ENCODE measurements at regions not wholly inside any gene's neighbourhood (a gene's known extent, or its start where the extent isn't known, plus 50 kb on each side); places are given as distances from the start of the nearest gene placed in this dataset.

GRCh38 chr14:30252783-30253674, 305.9 kb upstream of the G2E3 start:
- no CpG with 5 or more reads among the region's 6 CpGs for WGBS (ENCODE audit: insufficient coverage, insufficient read length)
- no peaks in the 10 kb centered on the region for H3K27me3 ChIP-seq (ENCODE audit: control insufficient read depth, insufficient read depth, low read length)
- peaks cover 3% of the 10 kb centered on the region; the same call in 1 of the 2 replicates for H3K4me1 ChIP-seq (ENCODE audit: control insufficient read depth, insufficient read depth, low read length)
- no peaks in the 10 kb centered on the region for H3K36me3 ChIP-seq (ENCODE audit: control insufficient read depth, insufficient read depth, low read length)
- no peak overlapping the region for H3K4me3 ChIP-seq (ENCODE audit: low read length)
- DNase-seq (ENCODE audit: low read depth, low spot score) = no peak
- no peak overlapping the region for H3K27ac ChIP-seq (ENCODE audit: low read length)
- no peaks in the 10 kb centered on the region for H3K9me3 ChIP-seq (ENCODE audit: control insufficient read depth, insufficient read depth, low read length)

GRCh38 chr14:30256627-30257026, 302.3 kb upstream of the G2E3 start:
- Histone ChIP-seq H3K27ac (ENCODE audit: low read length) (no peak overlapping the region), H3K27me3 (ENCODE audit: control insufficient read depth, insufficient read depth, low read length) (no peaks in the 10 kb centered on the region), H3K4me3 (ENCODE audit: low read length) (no peak overlapping the region), H3K4me1 (ENCODE audit: control insufficient read depth, insufficient read depth, low read length) (peaks cover 3% of the 10 kb centered on the region; the same call in 1 of the 2 replicates), H3K36me3 (ENCODE audit: control insufficient read depth, insufficient read depth, low read length) (no peaks in the 10 kb centered on the region), H3K9me3 (ENCODE audit: control insufficient read depth, insufficient read depth, low read length) (no peaks in the 10 kb centered on the region; the same call in 1 of the 2 replicates)
- DNase-seq (ENCODE audit: low read depth, low spot score) = no peak
- WGBS (ENCODE audit: insufficient coverage, insufficient read length) = no CpG with 5 or more reads among the region's 2 CpGs

GRCh38 chr14:30257946-30258661, 300.9 kb upstream of the G2E3 start:
- H3K36me3 ChIP-seq (ENCODE audit: control insufficient read depth, insufficient read depth, low read length) = no peaks in the 10 kb centered on the region
- no peaks in the 10 kb centered on the region for H3K27me3 ChIP-seq (ENCODE audit: control insufficient read depth, insufficient read depth, low read length)
- no peak overlapping the region for H3K27ac ChIP-seq (ENCODE audit: low read length)
- H3K4me3 ChIP-seq (ENCODE audit: low read length) = no peak overlapping the region
- no CpG with 5 or more reads among the region's 1 CpG for WGBS (ENCODE audit: insufficient coverage, insufficient read length)
- H3K9me3 ChIP-seq (ENCODE audit: control insufficient read depth, insufficient read depth, low read length) = no peaks in the 10 kb centered on the region; the same call in 1 of the 2 replicates
- peaks cover 3% of the 10 kb centered on the region; the same call in 1 of the 2 replicates for H3K4me1 ChIP-seq (ENCODE audit: control insufficient read depth, insufficient read depth, low read length)
- DNase-seq (ENCODE audit: low read depth, low spot score) = no peak

GRCh38 chr14:30260833-30261607, 297.9 kb upstream of the G2E3 start:
- H3K27me3 ChIP-seq (ENCODE audit: control insufficient read depth, insufficient read depth, low read length) = no peaks in the 10 kb centered on the region
- no peaks in the 10 kb centered on the region for H3K4me1 ChIP-seq (ENCODE audit: control insufficient read depth, insufficient read depth, low read length)
- no peak overlapping the region for H3K27ac ChIP-seq (ENCODE audit: low read length)
- H3K36me3 ChIP-seq (ENCODE audit: control insufficient read depth, insufficient read depth, low read length) = no peaks in the 10 kb centered on the region
- no peaks in the 10 kb centered on the region; the same call in 1 of the 2 replicates for H3K9me3 ChIP-seq (ENCODE audit: control insufficient read depth, insufficient read depth, low read length)
- no peak overlapping the region for H3K4me3 ChIP-seq (ENCODE audit: low read length)
- WGBS (ENCODE audit: insufficient coverage, insufficient read length) = no CpG with 5 or more reads among the region's 9 CpGs
- DNase-seq (ENCODE audit: low read depth, low spot score) = no peak

- Histone ChIP-seq H3K4me1 (ENCODE audit: control insufficient read depth, insufficient read depth, low read length) (no peaks in the 10 kb centered on the region), H3K27me3 (ENCODE audit: control insufficient read depth, insufficient read depth, low read length) (no peaks in the 10 kb centered on the region), H3K36me3 (ENCODE audit: control insufficient read depth, insufficient read depth, low read length) (no peaks in the 10 kb centered on the region), H3K9me3 (ENCODE audit: control insufficient read depth, insufficient read depth, low read length) (no peaks in the 10 kb centered on the region; the same call in 1 of the 2 replicates), H3K4me3 (ENCODE audit: low read length) (no peak overlapping the region), H3K27ac (ENCODE audit: low read length) (no peak overlapping the region)
- DNase-seq (ENCODE audit: low read depth, low spot score) = no peak
These were observed 294.8 kb upstream of the G2E3 start for GRCh38 chr14:30264161-30264560.

GRCh38 chr14:30266290-30266689, 292.7 kb upstream of the G2E3 start:
- no peak for DNase-seq (ENCODE audit: low read depth, low spot score)
- no CpG with 5 or more reads among the region's 3 CpGs for WGBS (ENCODE audit: insufficient coverage, insufficient read length)
- H3K27ac ChIP-seq (ENCODE audit: low read length) = no peak overlapping the region
- H3K4me3 ChIP-seq (ENCODE audit: low read length) = no peak overlapping the region
- no peaks in the 10 kb centered on the region for H3K27me3 ChIP-seq (ENCODE audit: control insufficient read depth, insufficient read depth, low read length)
- H3K36me3 ChIP-seq (ENCODE audit: control insufficient read depth, insufficient read depth, low read length) = no peaks in the 10 kb centered on the region
- no peaks in the 10 kb centered on the region for H3K4me1 ChIP-seq (ENCODE audit: control insufficient read depth, insufficient read depth, low read length)
- H3K9me3 ChIP-seq (ENCODE audit: control insufficient read depth, insufficient read depth, low read length) = no peaks in the 10 kb centered on the region; the same call in 1 of the 2 replicates

- no peaks in the 10 kb centered on the region for H3K27me3 ChIP-seq (ENCODE audit: control insufficient read depth, insufficient read depth, low read length)
- H3K36me3 ChIP-seq (ENCODE audit: control insufficient read depth, insufficient read depth, low read length) = no peaks in the 10 kb centered on the region
- H3K9me3 ChIP-seq (ENCODE audit: control insufficient read depth, insufficient read depth, low read length) = no peaks in the 10 kb centered on the region
- no peaks in the 10 kb centered on the region for H3K4me1 ChIP-seq (ENCODE audit: control insufficient read depth, insufficient read depth, low read length)
- no CpG with 5 or more reads among the region's 1 CpG for WGBS (ENCODE audit: insufficient coverage, insufficient read length)
- no peak overlapping the region for H3K27ac ChIP-seq (ENCODE audit: low read length)
- no peak for DNase-seq (ENCODE audit: low read depth, low spot score)
- H3K4me3 ChIP-seq (ENCODE audit: low read length) = no peak overlapping the region
These were observed 291.8 kb upstream of the G2E3 start for GRCh38 chr14:30267141-30267540.

- Histone ChIP-seq H3K27ac (ENCODE audit: low read length) (no peak overlapping the region), H3K4me3 (ENCODE audit: low read length) (no peak overlapping the region), H3K4me1 (ENCODE audit: control insufficient read depth, insufficient read depth, low read length) (no peaks in the 10 kb centered on the region), H3K27me3 (ENCODE audit: control insufficient read depth, insufficient read depth, low read length) (no peaks in the 10 kb centered on the region), H3K36me3 (ENCODE audit: control insufficient read depth, insufficient read depth, low read length) (no peaks in the 10 kb centered on the region), H3K9me3 (ENCODE audit: control insufficient read depth, insufficient read depth, low read length) (no peaks in the 10 kb centered on the region)
- DNase-seq (ENCODE audit: low read depth, low spot score) = peak; percentile 54
- no CpG with 5 or more reads among the region's 29 CpGs for WGBS (ENCODE audit: insufficient coverage, insufficient read length)
These were observed 288.5 kb upstream of the G2E3 start for GRCh38 chr14:30270200-30271161.

- no CpG with 5 or more reads among the region's 6 CpGs for WGBS (ENCODE audit: insufficient coverage, insufficient read length)
- Histone ChIP-seq H3K9me3 (ENCODE audit: control insufficient read depth, insufficient read depth, low read length) (no peaks in the 10 kb centered on the region), H3K4me1 (ENCODE audit: control insufficient read depth, insufficient read depth, low read length) (no peaks in the 10 kb centered on the region), H3K36me3 (ENCODE audit: control insufficient read depth, insufficient read depth, low read length) (no peaks in the 10 kb centered on the region), H3K4me3 (ENCODE audit: low read length) (no peak overlapping the region), H3K27me3 (ENCODE audit: control insufficient read depth, insufficient read depth, low read length) (no peaks in the 10 kb centered on the region), H3K27ac (ENCODE audit: low read length) (no peak overlapping the region)
- no peak for DNase-seq (ENCODE audit: low read depth, low spot score)
These were observed 287.1 kb upstream of the G2E3 start for GRCh38 chr14:30271811-30272323.
